ENCODE measurements at regions not wholly inside any gene's neighbourhood (a gene's known extent, or its start where the extent isn't known, plus 50 kb on each side); places are given as distances from the start of the nearest gene placed in this dataset.

- Mint-ChIP-seq H3K9me3 (no peaks in the 10 kb centered on the region), H3K27ac (no peak overlapping the region)
Observed at GRCh38 chr1:4596486-4596885, 57.9 kb upstream of the AJAP1 start.

GRCh38 chr1:4597020-4597419 is 57.4 kb upstream of the AJAP1 start:
- ATAC-seq (no peak), DNase-seq (ENCODE audit: low spot score in 2 of 2) (no peak)
- no peaks in the 10 kb centered on the region for H3K36me3 Mint-ChIP-seq
- H3K9me3 Mint-ChIP-seq, result no peaks in the 10 kb centered on the region
- no peak overlapping the region for H3K27ac Mint-ChIP-seq

More at GRCh38 chr1:4596486-4596885, 57.9 kb upstream of the AJAP1 start:
- DNase-seq (ENCODE audit: low spot score in 2 of 2), result no peak
- no peaks in the 10 kb centered on the region for H3K36me3 Mint-ChIP-seq
- no peak for ATAC-seq

GRCh38 chr1:4598561-4598960 is 55.8 kb upstream of the AJAP1 start:
- Mint-ChIP-seq H3K27ac (no peak overlapping the region), H3K9me3 (no peaks in the 10 kb centered on the region), H3K36me3 (no peaks in the 10 kb centered on the region)
- ATAC-seq (no peak), DNase-seq (ENCODE audit: low spot score in 2 of 2) (no peak)

- no peak for ATAC-seq
- H3K9me3 Mint-ChIP-seq, result no peaks in the 10 kb centered on the region
- no peak for DNase-seq (ENCODE audit: low spot score in 2 of 2)
- H3K36me3 Mint-ChIP-seq, result no peaks in the 10 kb centered on the region
- no peak overlapping the region for H3K27ac Mint-ChIP-seq
Observed at GRCh38 chr1:4599521-4599920, 54.9 kb upstream of the AJAP1 start.

- Mint-ChIP-seq H3K36me3 (no peaks in the 10 kb centered on the region), H3K27ac (no peak overlapping the region), H3K9me3 (no peaks in the 10 kb centered on the region)
- no peak for DNase-seq (ENCODE audit: low spot score in 2 of 2)
- ATAC-seq, result no peak
Observed at GRCh38 chr1:4599951-4600481, 54.4 kb upstream of the AJAP1 start.

GRCh38 chr1:4600615-4601460 is 53.6 kb upstream of the AJAP1 start:
- H3K27ac Mint-ChIP-seq, result no peak overlapping the region
- ATAC-seq (no peak), DNase-seq (ENCODE audit: low spot score in 2 of 2) (no peak)
- no peaks in the 10 kb centered on the region for H3K9me3 Mint-ChIP-seq
- H3K36me3 Mint-ChIP-seq, result no peaks in the 10 kb centered on the region

- H3K27ac Mint-ChIP-seq, result no peak overlapping the region
- no peaks in the 10 kb centered on the region for H3K9me3 Mint-ChIP-seq
Observed at GRCh38 chr1:4601941-4602340, 52.5 kb upstream of the AJAP1 start.

GRCh38 chr1:4602462-4603294 is 51.7 kb upstream of the AJAP1 start:
- DNase-seq (ENCODE audit: low spot score in 2 of 2) (no peak), ATAC-seq (no peak)

More at GRCh38 chr1:4601941-4602340, 52.5 kb upstream of the AJAP1 start:
- no peaks in the 10 kb centered on the region for H3K36me3 Mint-ChIP-seq
- no peak for ATAC-seq
- DNase-seq (ENCODE audit: low spot score in 2 of 2), result no peak

GRCh38 chr1:4603295-4604110 is 50.9 kb upstream of the AJAP1 start:
- Mint-ChIP-seq H3K9me3 (peaks cover 0 to 7% of the 10 kb centered on the region in 2 donors), H3K36me3 (no peaks in the 10 kb centered on the region), H3K27ac (no peak overlapping the region)
- DNase-seq (ENCODE audit: low spot score in 2 of 2) (no peak), ATAC-seq (peak in 1 of 2 donors; percentile 38)

More at GRCh38 chr1:4602462-4603294, 51.7 kb upstream of the AJAP1 start:
- Mint-ChIP-seq H3K9me3 (no peaks in the 10 kb centered on the region), H3K27ac (no peak overlapping the region), H3K36me3 (no peaks in the 10 kb centered on the region)
